Mammary epithelial cell (primary cell): ENCODE measurements at regions not wholly inside any gene's neighbourhood (a gene's known extent, or its start where the extent isn't known, plus 50 kb on each side); places are given as distances from the start of the nearest gene placed in this dataset.

Experiments
- EZH2 ChIP-seq: IDR thresholded peaks from 2 replicates; pipeline ENCODE4 v1.6.1; 2012; ENCODE audit warnings: low read length, inconsistent platforms, borderline replicate concordance
- TF ChIP-seq, protein P1 (sequence below), 2 donors: IDR thresholded peaks in 1 of 2; conservative IDR thresholded peaks in 1 of 2; 2 replicates each; pipeline ENCODE4 v1.5.1; 2011 to 2012; ENCODE audit warnings: inconsistent platforms in 2 of 2, low read length in 2 of 2, mild to moderate bottlenecking in 2 of 2, control low read depth in 1 of 2, low read depth in 1 of 2; ENCODE audit not compliant: insufficient read depth in 1 of 2; ENCODE audit errors: extremely low read depth in 1 of 2

DNA sequence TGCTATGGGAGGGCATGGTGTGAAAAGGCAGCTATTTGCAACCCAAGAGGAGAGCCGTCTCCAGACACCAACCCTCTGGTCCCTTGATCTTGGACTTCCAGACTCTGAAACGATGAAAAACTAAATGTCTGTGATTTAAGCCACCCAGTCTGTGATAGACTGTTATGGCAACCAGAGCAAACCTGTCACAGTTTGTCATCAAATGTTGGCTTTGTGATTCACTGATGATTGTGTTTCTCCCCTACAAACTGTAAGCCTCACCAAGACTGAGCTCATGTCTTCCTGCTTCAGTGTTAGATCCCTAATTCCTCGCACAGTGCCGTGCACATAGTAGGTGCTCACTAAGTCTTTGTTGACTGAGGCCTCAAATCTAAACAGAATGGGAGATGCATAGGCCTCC is 224.6 kb upstream of the PITRM1 start:
- TF ChIP-seq, protein P1, sequence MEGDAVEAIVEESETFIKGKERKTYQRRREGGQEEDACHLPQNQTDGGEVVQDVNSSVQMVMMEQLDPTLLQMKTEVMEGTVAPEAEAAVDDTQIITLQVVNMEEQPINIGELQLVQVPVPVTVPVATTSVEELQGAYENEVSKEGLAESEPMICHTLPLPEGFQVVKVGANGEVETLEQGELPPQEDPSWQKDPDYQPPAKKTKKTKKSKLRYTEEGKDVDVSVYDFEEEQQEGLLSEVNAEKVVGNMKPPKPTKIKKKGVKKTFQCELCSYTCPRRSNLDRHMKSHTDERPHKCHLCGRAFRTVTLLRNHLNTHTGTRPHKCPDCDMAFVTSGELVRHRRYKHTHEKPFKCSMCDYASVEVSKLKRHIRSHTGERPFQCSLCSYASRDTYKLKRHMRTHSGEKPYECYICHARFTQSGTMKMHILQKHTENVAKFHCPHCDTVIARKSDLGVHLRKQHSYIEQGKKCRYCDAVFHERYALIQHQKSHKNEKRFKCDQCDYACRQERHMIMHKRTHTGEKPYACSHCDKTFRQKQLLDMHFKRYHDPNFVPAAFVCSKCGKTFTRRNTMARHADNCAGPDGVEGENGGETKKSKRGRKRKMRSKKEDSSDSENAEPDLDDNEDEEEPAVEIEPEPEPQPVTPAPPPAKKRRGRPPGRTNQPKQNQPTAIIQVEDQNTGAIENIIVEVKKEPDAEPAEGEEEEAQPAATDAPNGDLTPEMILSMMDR (conservative IDR thresholded peaks at IDR 0.05 in 1 of 2, IDR thresholded peaks at IDR 0.05 in 1 of 2; ENCODE audit: extremely low read depth in 1 of 2, insufficient read depth in 1 of 2, low read depth in 1 of 2, low read length in 2 of 2) = no peak
- TF ChIP-seq EZH2 = no peak
